K562 (cell line): ENCODE measurements at regions not wholly inside any gene's neighbourhood (a gene's known extent, or its start where the extent isn't known, plus 50 kb on each side); places are given as distances from the start of the nearest gene placed in this dataset.

ENCODE experiments used
- CHD2 ChIP-seq: IDR thresholded peaks from 2 replicates; pipeline ENCODE4 v1.6.1; 2011; ENCODE audit warnings: low read depth, low read length
- COPS2 ChIP-seq: fragments of 450-650 bp; conservative IDR thresholded peaks from 2 replicates; pipeline ENCODE4 v1.6.1; 2016; ENCODE audit warnings: mild to moderate bottlenecking, moderate library complexity
- FOXP1 ChIP-seq: sonication (generic); formaldehyde crosslinking; IDR thresholded peaks from 2 replicates; pipeline ENCODE4 v1.8.0; 2022; ENCODE audit warnings: mild to moderate bottlenecking, missing genetic modification reagents
- JUN ChIP-seq, 2 experiments: sonication (generic) in 1 of 2; formaldehyde crosslinking in 1 of 2; IDR thresholded peaks; 2 replicates each; pipeline versions ENCODE4 v1.6.1 to v1.8.0; 2012 to 2022; ENCODE audit warnings: borderline replicate concordance in 2 of 2, mild to moderate bottlenecking in 2 of 2, improper control_type of control experiment in 1 of 2, low read depth in 1 of 2, low read length in 1 of 2, missing genetic modification reagents in 1 of 2
- KLF16 ChIP-seq: IDR thresholded peaks from 2 replicates; pipeline ENCODE4 v1.6.1; 2016; ENCODE audit warnings: antibody characterized with exemption
- MEIS2 ChIP-seq: fragments of 450-650 bp; IDR thresholded peaks from 2 replicates; pipeline ENCODE4 v1.6.1; 2014; ENCODE audit warnings: mild to moderate bottlenecking; ENCODE audit not compliant: partially characterized antibody
- ZNF584 ChIP-seq: fragments of 200-800 bp; sonication (Bioruptor generic); IDR thresholded peaks from 2 replicates; pipeline ENCODE4 v1.6.1; 2016; ENCODE audit warnings: low read depth, mild to moderate bottlenecking, missing genetic modification characterization, missing compliant biosample characterization
- TF ChIP-seq, protein P1 (sequence below), 2 experiments: IDR thresholded peaks in 1 of 2; conservative IDR thresholded peaks in 1 of 2; 2 replicates each; pipeline ENCODE4 v1.6.1; 2016; ENCODE audit warnings: low read depth in 2 of 2, mild to moderate bottlenecking in 1 of 2, missing compliant biosample characterization in 1 of 2, missing genetic modification characterization in 1 of 2, moderate library complexity in 1 of 2
- TF ChIP-seq, protein P2 (sequence below), 2 experiments: fragments of 450-650 bp; formaldehyde crosslinking in 1 of 2; IDR thresholded peaks; 2 replicates each; pipeline versions ENCODE4 v1.4.0 to v1.6.1; 2014 to 2020; ENCODE audit warnings: mild to moderate bottlenecking in 2 of 2, borderline replicate concordance in 1 of 2, low read depth in 1 of 2

DNA sequence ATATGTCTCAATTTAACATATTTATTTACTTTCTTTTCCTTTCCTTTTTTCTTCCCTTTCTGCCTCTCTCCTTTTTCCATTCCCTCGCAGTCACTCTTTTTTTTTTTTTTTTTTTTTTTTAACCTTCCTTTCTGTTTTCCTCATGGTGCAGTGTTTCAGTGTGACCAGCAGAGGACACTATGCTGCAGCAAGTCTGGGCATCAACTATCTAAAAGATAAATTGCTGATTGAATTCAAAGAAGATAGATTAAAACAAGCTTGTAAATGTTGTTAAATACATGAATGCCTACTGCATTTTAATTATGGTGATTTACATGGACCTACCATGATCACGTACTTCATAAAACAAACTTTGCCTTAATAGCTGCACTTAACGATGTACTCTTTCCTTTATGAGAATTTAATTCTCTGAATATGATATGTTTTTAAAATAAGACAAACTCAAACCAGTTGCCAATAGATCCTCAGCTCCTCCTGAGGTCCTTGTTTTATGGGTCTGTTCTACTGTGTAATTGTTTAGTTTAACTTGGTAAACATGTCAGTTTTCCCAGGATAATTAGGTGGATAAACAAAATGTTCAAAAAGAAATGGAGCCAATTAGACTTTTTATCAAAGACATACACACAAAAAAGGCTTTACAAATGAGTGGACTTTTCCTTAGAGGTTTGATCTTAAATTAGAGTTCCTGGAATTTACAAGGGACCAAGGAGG, 101.0 kb upstream of the AGR3 start (continued):
- TF ChIP-seq KLF16 = peak; percentile 27; the same call in 1 of the 2 replicates
- TF ChIP-seq COPS2 = no peak
- TF ChIP-seq MEIS2 = peak; percentile 35
- TF ChIP-seq, protein P1, sequence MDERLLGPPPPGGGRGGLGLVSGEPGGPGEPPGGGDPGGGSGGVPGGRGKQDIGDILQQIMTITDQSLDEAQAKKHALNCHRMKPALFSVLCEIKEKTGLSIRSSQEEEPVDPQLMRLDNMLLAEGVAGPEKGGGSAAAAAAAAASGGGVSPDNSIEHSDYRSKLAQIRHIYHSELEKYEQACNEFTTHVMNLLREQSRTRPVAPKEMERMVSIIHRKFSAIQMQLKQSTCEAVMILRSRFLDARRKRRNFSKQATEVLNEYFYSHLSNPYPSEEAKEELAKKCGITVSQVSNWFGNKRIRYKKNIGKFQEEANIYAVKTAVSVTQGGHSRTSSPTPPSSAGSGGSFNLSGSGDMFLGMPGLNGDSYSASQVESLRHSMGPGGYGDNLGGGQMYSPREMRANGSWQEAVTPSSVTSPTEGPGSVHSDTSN (CRISPR knock-in tag; IDR thresholded peaks at IDR 0.05; ENCODE audit: low read depth) = no peak
- TF ChIP-seq, protein P1 (tag; conservative IDR thresholded peaks at IDR 0.05; ENCODE audit: low read depth) = peak; percentile 29; the same call in 1 of the 2 replicates
- TF ChIP-seq ZNF584 (CRISPR knock-in tag) = no peak
- no peak for TF ChIP-seq JUN (IDR thresholded peaks at IDR 0.05; ENCODE audit: borderline replicate concordance, low read depth, low read length)
- no peak for TF ChIP-seq JUN (CRISPR knock-in tag; IDR thresholded peaks at IDR 0.05; ENCODE audit: borderline replicate concordance)
- TF ChIP-seq, protein P2, sequence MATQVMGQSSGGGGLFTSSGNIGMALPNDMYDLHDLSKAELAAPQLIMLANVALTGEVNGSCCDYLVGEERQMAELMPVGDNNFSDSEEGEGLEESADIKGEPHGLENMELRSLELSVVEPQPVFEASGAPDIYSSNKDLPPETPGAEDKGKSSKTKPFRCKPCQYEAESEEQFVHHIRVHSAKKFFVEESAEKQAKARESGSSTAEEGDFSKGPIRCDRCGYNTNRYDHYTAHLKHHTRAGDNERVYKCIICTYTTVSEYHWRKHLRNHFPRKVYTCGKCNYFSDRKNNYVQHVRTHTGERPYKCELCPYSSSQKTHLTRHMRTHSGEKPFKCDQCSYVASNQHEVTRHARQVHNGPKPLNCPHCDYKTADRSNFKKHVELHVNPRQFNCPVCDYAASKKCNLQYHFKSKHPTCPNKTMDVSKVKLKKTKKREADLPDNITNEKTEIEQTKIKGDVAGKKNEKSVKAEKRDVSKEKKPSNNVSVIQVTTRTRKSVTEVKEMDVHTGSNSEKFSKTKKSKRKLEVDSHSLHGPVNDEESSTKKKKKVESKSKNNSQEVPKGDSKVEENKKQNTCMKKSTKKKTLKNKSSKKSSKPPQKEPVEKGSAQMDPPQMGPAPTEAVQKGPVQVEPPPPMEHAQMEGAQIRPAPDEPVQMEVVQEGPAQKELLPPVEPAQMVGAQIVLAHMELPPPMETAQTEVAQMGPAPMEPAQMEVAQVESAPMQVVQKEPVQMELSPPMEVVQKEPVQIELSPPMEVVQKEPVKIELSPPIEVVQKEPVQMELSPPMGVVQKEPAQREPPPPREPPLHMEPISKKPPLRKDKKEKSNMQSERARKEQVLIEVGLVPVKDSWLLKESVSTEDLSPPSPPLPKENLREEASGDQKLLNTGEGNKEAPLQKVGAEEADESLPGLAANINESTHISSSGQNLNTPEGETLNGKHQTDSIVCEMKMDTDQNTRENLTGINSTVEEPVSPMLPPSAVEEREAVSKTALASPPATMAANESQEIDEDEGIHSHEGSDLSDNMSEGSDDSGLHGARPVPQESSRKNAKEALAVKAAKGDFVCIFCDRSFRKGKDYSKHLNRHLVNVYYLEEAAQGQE (IDR thresholded peaks at IDR 0.05; ENCODE audit: borderline replicate concordance) = peak; percentile 63; the same call in 1 of the 2 replicates
- TF ChIP-seq, protein P2 (CRISPR knock-in tag; IDR thresholded peaks at IDR 0.05; ENCODE audit: low read depth) = no peak
- no peak for TF ChIP-seq FOXP1 (CRISPR knock-in tag)
- no peak for TF ChIP-seq CHD2
